ENCODE measurements at regions not wholly inside any gene's neighbourhood (a gene's known extent, or its start where the extent isn't known, plus 50 kb on each side); places are given as distances from the start of the nearest gene placed in this dataset.

GRCh38 chr17:71615820-71616219, 505.0 kb upstream of the SOX9 start:
- TF ChIP-seq POLR2A (IDR thresholded peaks at IDR 0.05; ENCODE audit: low read depth, low read length) (no peak), POLR2AphosphoS5 (IDR thresholded peaks at IDR 0.05; ENCODE audit: low read depth, low read length) (no peak)
